ENCODE measurements at regions not wholly inside any gene's neighbourhood (a gene's known extent, or its start where the extent isn't known, plus 50 kb on each side); places are given as distances from the start of the nearest gene placed in this dataset.

DNA sequence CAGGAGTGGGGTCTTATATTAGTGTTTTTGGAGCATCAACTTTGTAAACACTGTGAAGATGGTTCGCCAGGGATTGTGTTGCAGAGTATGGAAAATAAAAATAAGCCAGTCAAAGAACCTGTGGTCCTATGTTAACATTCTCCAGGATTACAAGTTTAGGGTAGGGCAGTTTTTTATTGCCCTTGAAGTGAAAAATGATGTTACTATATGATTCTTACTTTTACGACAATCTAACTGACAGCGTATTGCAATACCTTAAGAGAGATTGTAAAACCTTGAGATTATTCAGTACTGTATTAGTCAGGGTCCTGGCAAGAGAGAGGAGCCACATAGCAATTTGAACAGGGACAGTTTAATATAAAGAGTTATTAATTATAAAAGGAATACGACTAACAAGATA is 144.7 kb upstream of the ZNF608 start:
- H3K4me3 ChIP-seq (ENCODE audit: low read length): no peak overlapping the region
- Mint-ChIP-seq H3K27me3 (ENCODE audit: low read depth in 2 of 2) (no peaks in the 10 kb centered on the region), H3K4me1 (peaks cover 17 to 20% of the 10 kb centered on the region in 2 donors), H3K9me3 (no peaks in the 10 kb centered on the region), H3K27ac (no peak overlapping the region), H3K4me3 (no peak overlapping the region), H3K36me3 (no peaks in the 10 kb centered on the region)
- H3K36me3 ChIP-seq (ENCODE audit: control insufficient read depth, insufficient read depth, low read length): no peaks in the 10 kb centered on the region
- intact Hi-C loops (cut with micrococcal nuclease): no loop called here
- H3K4me1 ChIP-seq (ENCODE audit: control insufficient read depth, insufficient read depth, low read length): no peaks in the 10 kb centered on the region
- TF ChIP-seq, protein P1, sequence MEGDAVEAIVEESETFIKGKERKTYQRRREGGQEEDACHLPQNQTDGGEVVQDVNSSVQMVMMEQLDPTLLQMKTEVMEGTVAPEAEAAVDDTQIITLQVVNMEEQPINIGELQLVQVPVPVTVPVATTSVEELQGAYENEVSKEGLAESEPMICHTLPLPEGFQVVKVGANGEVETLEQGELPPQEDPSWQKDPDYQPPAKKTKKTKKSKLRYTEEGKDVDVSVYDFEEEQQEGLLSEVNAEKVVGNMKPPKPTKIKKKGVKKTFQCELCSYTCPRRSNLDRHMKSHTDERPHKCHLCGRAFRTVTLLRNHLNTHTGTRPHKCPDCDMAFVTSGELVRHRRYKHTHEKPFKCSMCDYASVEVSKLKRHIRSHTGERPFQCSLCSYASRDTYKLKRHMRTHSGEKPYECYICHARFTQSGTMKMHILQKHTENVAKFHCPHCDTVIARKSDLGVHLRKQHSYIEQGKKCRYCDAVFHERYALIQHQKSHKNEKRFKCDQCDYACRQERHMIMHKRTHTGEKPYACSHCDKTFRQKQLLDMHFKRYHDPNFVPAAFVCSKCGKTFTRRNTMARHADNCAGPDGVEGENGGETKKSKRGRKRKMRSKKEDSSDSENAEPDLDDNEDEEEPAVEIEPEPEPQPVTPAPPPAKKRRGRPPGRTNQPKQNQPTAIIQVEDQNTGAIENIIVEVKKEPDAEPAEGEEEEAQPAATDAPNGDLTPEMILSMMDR (IDR thresholded peaks at IDR 0.05): no peak
- H3K27ac ChIP-seq (ENCODE audit: low read length): no peak overlapping the region
- H3K27me3 ChIP-seq (ENCODE audit: control insufficient read depth, insufficient read depth, low read length): no peaks in the 10 kb centered on the region
- ATAC-seq: no peak
- H3K9me3 ChIP-seq (ENCODE audit: control insufficient read depth, insufficient read depth, low read length): peaks cover 3% of the 10 kb centered on the region
- DNase-seq: no peak
- 100% methylated on average over 3 of the region's 4 CpGs for WGBS (ENCODE audit: insufficient coverage)

- Histone ChIP-seq H3K4me3 (ENCODE audit: low read length) (no peak overlapping the region), H3K27ac (ENCODE audit: low read length) (no peak overlapping the region), H3K36me3 (ENCODE audit: control insufficient read depth, insufficient read depth, low read length) (no peaks in the 10 kb centered on the region), H3K9me3 (ENCODE audit: control insufficient read depth, insufficient read depth, low read length) (peaks cover 3% of the 10 kb centered on the region), H3K4me1 (ENCODE audit: control insufficient read depth, insufficient read depth, low read length) (no peaks in the 10 kb centered on the region), H3K27me3 (ENCODE audit: control insufficient read depth, insufficient read depth, low read length) (no peaks in the 10 kb centered on the region)
- no peak for ATAC-seq
- Mint-ChIP-seq H3K4me3 (no peak overlapping the region), H3K27ac (no peak overlapping the region), H3K9me3 (no peaks in the 10 kb centered on the region), H3K36me3 (no peaks in the 10 kb centered on the region), H3K27me3 (ENCODE audit: low read depth in 2 of 2) (no peaks in the 10 kb centered on the region), H3K4me1 (peaks cover 14 to 16% of the 10 kb centered on the region in 2 donors)
- no peak for DNase-seq
- intact Hi-C loops (cut with micrococcal nuclease): no loop called here
- TF ChIP-seq, protein P1 (IDR thresholded peaks at IDR 0.05): no peak
- WGBS (ENCODE audit: insufficient coverage): 96% methylated on average over 48 of the region's 48 CpGs
Observed at GRCh38 chr5:124892185-124892848, 145.9 kb upstream of the ZNF608 start.

DNA sequence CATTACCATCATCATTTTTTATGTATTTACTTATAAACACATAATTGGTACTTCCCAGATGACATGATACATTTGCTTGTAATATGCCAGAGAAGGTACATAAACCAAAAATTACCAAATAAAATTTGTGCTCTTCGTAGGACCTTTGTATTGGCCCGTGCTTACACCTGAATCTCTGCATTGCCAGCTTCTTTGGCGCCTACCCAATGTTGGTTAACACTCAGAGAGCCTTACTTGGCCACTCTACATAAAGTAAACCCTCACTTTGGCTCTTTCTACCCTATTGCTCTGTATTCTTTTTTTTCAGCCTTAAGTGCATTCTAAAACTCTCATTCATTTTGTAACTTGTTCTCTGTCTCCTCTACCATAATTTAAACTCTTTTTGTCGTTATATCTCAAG is 148.1 kb upstream of the ZNF608 start:
- Mint-ChIP-seq H3K27me3 (ENCODE audit: low read depth in 2 of 2) (no peaks in the 10 kb centered on the region), H3K27ac (no peak overlapping the region), H3K36me3 (no peaks in the 10 kb centered on the region), H3K4me1 (peaks cover 11 to 15% of the 10 kb centered on the region in 2 donors), H3K9me3 (no peaks in the 10 kb centered on the region), H3K4me3 (no peak overlapping the region)
- 65% methylated on average over 4 of the region's 4 CpGs for WGBS (ENCODE audit: insufficient coverage)
- no peak overlapping the region for H3K27ac ChIP-seq (ENCODE audit: low read length)
- no peak overlapping the region for H3K4me3 ChIP-seq (ENCODE audit: low read length)
- intact Hi-C loops (cut with micrococcal nuclease): no loop called here
- peak in 1 of 3 donors; percentile 40 for ATAC-seq
- H3K36me3 ChIP-seq (ENCODE audit: control insufficient read depth, insufficient read depth, low read length): no peaks in the 10 kb centered on the region
- peaks cover 3% of the 10 kb centered on the region for H3K9me3 ChIP-seq (ENCODE audit: control insufficient read depth, insufficient read depth, low read length)
- TF ChIP-seq, protein P1 (IDR thresholded peaks at IDR 0.05): no peak
- no peaks in the 10 kb centered on the region for H3K27me3 ChIP-seq (ENCODE audit: control insufficient read depth, insufficient read depth, low read length)
- no peaks in the 10 kb centered on the region for H3K4me1 ChIP-seq (ENCODE audit: control insufficient read depth, insufficient read depth, low read length)
- no peak for DNase-seq

GRCh38 chr5:124895236-124895635 is 148.8 kb upstream of the ZNF608 start:
- intact Hi-C loops (cut with micrococcal nuclease): no loop called here
- Mint-ChIP-seq H3K27me3 (ENCODE audit: low read depth in 2 of 2) (no peaks in the 10 kb centered on the region), H3K4me1 (peaks cover 11 to 15% of the 10 kb centered on the region in 2 donors), H3K4me3 (no peak overlapping the region), H3K36me3 (no peaks in the 10 kb centered on the region), H3K9me3 (no peaks in the 10 kb centered on the region), H3K27ac (no peak overlapping the region)
- no peaks in the 10 kb centered on the region for H3K36me3 ChIP-seq (ENCODE audit: control insufficient read depth, insufficient read depth, low read length)
- DNase-seq (no peak), ATAC-seq (no peak)
- 66% methylated on average over 2 of the region's 2 CpGs for WGBS (ENCODE audit: insufficient coverage)
- H3K27me3 ChIP-seq (ENCODE audit: control insufficient read depth, insufficient read depth, low read length): no peaks in the 10 kb centered on the region
- TF ChIP-seq, protein P1 (IDR thresholded peaks at IDR 0.05): no peak
- peaks cover 3% of the 10 kb centered on the region for H3K9me3 ChIP-seq (ENCODE audit: control insufficient read depth, insufficient read depth, low read length)
- H3K27ac ChIP-seq (ENCODE audit: low read length): no peak overlapping the region
- no peak overlapping the region for H3K4me3 ChIP-seq (ENCODE audit: low read length)
- no peaks in the 10 kb centered on the region for H3K4me1 ChIP-seq (ENCODE audit: control insufficient read depth, insufficient read depth, low read length)

Data from natural killer cell (primary cell).